ENCODE measurements at regions not wholly inside any gene's neighbourhood (a gene's known extent, or its start where the extent isn't known, plus 50 kb on each side); places are given as distances from the start of the nearest gene placed in this dataset.

- no peak for DNase-seq (ENCODE audit: low read depth in 1 of 2, low spot score in 1 of 2)
- no peak for TF ChIP-seq POLR2AphosphoS5 (IDR thresholded peaks at IDR 0.05; ENCODE audit: low read depth)
- TF ChIP-seq GABPA (IDR thresholded peaks at IDR 0.05; ENCODE audit: low read depth): no peak
- TF ChIP-seq REST (IDR thresholded peaks at IDR 0.05; ENCODE audit: insufficient replicate concordance, low read depth): no peak
- TF ChIP-seq SPI1 (IDR thresholded peaks at IDR 0.05; ENCODE audit: borderline replicate concordance, low read depth): no peak
- TF ChIP-seq CTCF (IDR thresholded peaks at IDR 0.05; ENCODE audit: insufficient read depth, low read length): no peak
- Histone ChIP-seq H3K27me3 (ENCODE audit: insufficient read depth, poor library complexity, severe bottlenecking) (no peaks in the 10 kb centered on the region), H3K4me3 (replicated peaks; ENCODE audit: insufficient read depth, low read length) (no peak overlapping the region), H3K27ac (replicated peaks) (no peak overlapping the region)
These were observed 124.5 kb upstream of the AGA start for GRCh38 chr4:177566691-177567090.

GRCh38 chr4:177568931-177569330 lies 126.7 kb upstream of the AGA start:
- no peak for DNase-seq (ENCODE audit: low read depth in 1 of 2, low spot score in 1 of 2)
- no peaks in the 10 kb centered on the region for H3K27me3 ChIP-seq (ENCODE audit: insufficient read depth, poor library complexity, severe bottlenecking)
- H3K4me3 ChIP-seq (replicated peaks; ENCODE audit: insufficient read depth, low read length): no peak overlapping the region
- TF ChIP-seq REST (IDR thresholded peaks at IDR 0.05; ENCODE audit: insufficient replicate concordance, low read depth): no peak
- TF ChIP-seq SPI1 (IDR thresholded peaks at IDR 0.05; ENCODE audit: borderline replicate concordance, low read depth): no peak
- TF ChIP-seq CTCF (IDR thresholded peaks at IDR 0.05; ENCODE audit: insufficient read depth, low read length): no peak
- TF ChIP-seq GABPA (IDR thresholded peaks at IDR 0.05; ENCODE audit: low read depth): no peak
- no peak for TF ChIP-seq POLR2AphosphoS5 (IDR thresholded peaks at IDR 0.05; ENCODE audit: low read depth)
- no peak overlapping the region for H3K27ac ChIP-seq (replicated peaks)

GRCh38 chr4:177569434-177569833 lies 127.2 kb upstream of the AGA start:
- Histone ChIP-seq H3K27me3 (ENCODE audit: insufficient read depth, poor library complexity, severe bottlenecking) (no peaks in the 10 kb centered on the region), H3K27ac (replicated peaks) (no peak overlapping the region), H3K4me3 (replicated peaks; ENCODE audit: insufficient read depth, low read length) (no peak overlapping the region)
- no peak for TF ChIP-seq SPI1 (IDR thresholded peaks at IDR 0.05; ENCODE audit: borderline replicate concordance, low read depth)
- no peak for TF ChIP-seq REST (IDR thresholded peaks at IDR 0.05; ENCODE audit: insufficient replicate concordance, low read depth)
- DNase-seq (ENCODE audit: low read depth in 1 of 2, low spot score in 1 of 2): no peak

- no peak for DNase-seq (ENCODE audit: low read depth in 1 of 2, low spot score in 1 of 2)
- no peaks in the 10 kb centered on the region for H3K27me3 ChIP-seq (ENCODE audit: insufficient read depth, poor library complexity, severe bottlenecking)
These were observed 131.3 kb upstream of the AGA start for GRCh38 chr4:177573507-177573906.

More at GRCh38 chr4:177573507-177573906, 131.3 kb upstream of the AGA start:
- Histone ChIP-seq H3K27ac (replicated peaks) (no peak overlapping the region), H3K4me3 (replicated peaks; ENCODE audit: insufficient read depth, low read length) (no peak overlapping the region)
- TF ChIP-seq GABPA (IDR thresholded peaks at IDR 0.05; ENCODE audit: low read depth) (no peak), POLR2AphosphoS5 (IDR thresholded peaks at IDR 0.05; ENCODE audit: low read depth) (no peak), SPI1 (IDR thresholded peaks at IDR 0.05; ENCODE audit: borderline replicate concordance, low read depth) (no peak)

All from HL-60 (cell line).